ENCODE measurements at regions not wholly inside any gene's neighbourhood (a gene's known extent, or its start where the extent isn't known, plus 50 kb on each side); places are given as distances from the start of the nearest gene placed in this dataset.

DNA sequence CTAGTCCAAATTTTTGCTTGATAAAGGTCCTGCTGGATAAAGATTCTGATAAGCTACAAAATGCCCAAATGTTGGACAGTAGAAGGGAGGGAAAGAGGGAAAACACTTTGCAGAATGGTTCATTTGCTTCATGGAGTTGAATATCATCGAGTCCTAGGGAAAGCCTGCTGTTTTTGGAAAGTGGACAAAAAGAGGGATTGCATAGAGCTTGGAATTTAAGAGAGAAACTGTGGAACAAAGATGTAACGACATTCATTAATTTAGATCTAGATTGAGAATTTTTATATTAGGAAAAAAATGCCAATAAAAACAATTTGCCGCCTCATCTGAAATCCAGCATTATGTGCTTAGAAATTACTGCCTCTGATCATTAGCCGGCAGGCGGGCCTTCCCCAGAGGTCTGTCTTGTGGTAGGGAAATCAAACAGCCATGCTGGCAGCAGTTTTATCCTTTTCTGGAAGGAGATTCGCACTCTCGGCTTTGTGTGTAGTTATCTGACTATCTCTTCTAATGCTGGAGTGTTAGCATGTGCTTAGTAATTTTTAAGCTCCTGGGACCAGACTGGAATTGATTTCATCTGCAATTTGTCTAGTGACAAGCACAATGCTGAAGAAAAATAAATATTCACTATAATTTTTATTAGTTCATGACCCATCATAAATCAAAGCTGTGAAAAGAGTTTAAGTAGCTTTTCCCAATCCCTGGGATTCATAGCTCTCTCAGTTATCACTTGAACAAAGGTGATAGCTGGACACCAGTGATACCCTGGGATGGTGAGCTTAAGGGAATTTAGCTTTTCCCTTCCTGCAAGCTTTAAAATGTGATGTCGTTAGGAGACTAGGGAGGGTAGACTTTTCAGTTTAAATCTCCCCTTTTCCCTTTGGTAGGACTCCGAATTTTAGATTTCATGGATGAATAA, 329.5 kb downstream of the PRL start:
- DNase-seq (ENCODE audit: low spot score) (no peak), ATAC-seq (ENCODE audit: insufficient number of reproducible peaks, low FRiP score, low read depth) (no peak)
- peaks cover 3 to 11% of the 10 kb centered on the region in 2 donors for H3K4me1 ChIP-seq (ENCODE audit: control insufficient read depth in 1 of 2, low read depth in 2 of 2)
- no peaks in the 10 kb centered on the region for H3K36me3 ChIP-seq
- no peaks in the 10 kb centered on the region for H3K27me3 ChIP-seq (replicated peaks; ENCODE audit: insufficient read depth)
- no peak overlapping the region for H3K4me3 ChIP-seq
- TF ChIP-seq, protein P1, sequence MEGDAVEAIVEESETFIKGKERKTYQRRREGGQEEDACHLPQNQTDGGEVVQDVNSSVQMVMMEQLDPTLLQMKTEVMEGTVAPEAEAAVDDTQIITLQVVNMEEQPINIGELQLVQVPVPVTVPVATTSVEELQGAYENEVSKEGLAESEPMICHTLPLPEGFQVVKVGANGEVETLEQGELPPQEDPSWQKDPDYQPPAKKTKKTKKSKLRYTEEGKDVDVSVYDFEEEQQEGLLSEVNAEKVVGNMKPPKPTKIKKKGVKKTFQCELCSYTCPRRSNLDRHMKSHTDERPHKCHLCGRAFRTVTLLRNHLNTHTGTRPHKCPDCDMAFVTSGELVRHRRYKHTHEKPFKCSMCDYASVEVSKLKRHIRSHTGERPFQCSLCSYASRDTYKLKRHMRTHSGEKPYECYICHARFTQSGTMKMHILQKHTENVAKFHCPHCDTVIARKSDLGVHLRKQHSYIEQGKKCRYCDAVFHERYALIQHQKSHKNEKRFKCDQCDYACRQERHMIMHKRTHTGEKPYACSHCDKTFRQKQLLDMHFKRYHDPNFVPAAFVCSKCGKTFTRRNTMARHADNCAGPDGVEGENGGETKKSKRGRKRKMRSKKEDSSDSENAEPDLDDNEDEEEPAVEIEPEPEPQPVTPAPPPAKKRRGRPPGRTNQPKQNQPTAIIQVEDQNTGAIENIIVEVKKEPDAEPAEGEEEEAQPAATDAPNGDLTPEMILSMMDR (IDR thresholded peaks at IDR 0.05), result no peak
- no peak overlapping the region for H3K27ac ChIP-seq
- H3K9me3 ChIP-seq, result no peaks in the 10 kb centered on the region

DNA sequence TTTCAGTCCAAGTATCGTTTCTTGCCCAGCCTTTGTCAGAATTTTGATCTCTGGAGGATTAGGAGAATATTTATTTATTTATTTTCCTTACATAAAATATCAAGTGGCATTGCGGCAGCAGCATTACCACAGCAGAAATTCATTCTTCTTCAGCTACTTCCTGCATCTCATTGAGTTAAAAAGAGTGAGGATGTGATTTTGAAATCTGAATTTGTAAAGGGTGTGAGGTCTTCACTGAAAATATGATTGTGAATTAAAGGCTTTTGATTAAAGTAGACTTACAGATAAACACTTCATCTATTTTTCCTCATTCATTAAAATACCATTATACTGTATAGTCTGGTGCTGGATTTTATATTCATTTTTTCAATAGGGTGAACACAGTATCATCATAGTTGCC, 328.4 kb downstream of the PRL start:
- no peak overlapping the region for H3K27ac ChIP-seq
- DNase-seq (ENCODE audit: low spot score) (no peak), ATAC-seq (ENCODE audit: insufficient number of reproducible peaks, low FRiP score, low read depth) (no peak)
- TF ChIP-seq, protein P1 (IDR thresholded peaks at IDR 0.05), result no peak
- no peaks in the 10 kb centered on the region for H3K36me3 ChIP-seq
- H3K9me3 ChIP-seq, result no peaks in the 10 kb centered on the region
- H3K4me1 ChIP-seq (ENCODE audit: control insufficient read depth in 1 of 2, low read depth in 2 of 2), result peaks cover 3 to 11% of the 10 kb centered on the region in 2 donors
- no peaks in the 10 kb centered on the region for H3K27me3 ChIP-seq (replicated peaks; ENCODE audit: insufficient read depth)
- H3K4me3 ChIP-seq, result no peak overlapping the region

DNA sequence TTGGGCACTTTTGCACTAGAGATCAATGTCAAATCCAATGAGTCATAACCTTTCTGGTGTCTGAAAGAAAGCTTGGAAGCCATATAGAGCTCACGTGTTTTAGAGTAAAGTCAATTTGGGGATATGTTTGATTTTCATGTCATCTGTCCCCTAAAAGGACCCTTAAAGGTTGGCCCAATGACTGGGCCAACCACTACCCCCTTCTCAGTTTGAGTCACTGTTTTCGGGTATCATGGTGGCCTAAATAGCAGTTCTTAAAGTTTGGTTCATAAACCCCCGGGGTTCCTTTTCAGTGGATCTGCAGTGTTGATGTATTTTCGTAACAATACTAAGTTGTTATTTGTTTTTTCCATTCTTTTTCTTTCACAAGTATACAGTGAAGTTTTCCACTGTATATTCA, 327.6 kb downstream of the PRL start:
- TF ChIP-seq, protein P1 (IDR thresholded peaks at IDR 0.05), result no peak
- H3K4me1 ChIP-seq (ENCODE audit: control insufficient read depth in 1 of 2, low read depth in 2 of 2), result peaks cover 3 to 11% of the 10 kb centered on the region in 2 donors
- no peaks in the 10 kb centered on the region for H3K27me3 ChIP-seq (replicated peaks; ENCODE audit: insufficient read depth)
- H3K4me3 ChIP-seq, result no peak overlapping the region
- DNase-seq (ENCODE audit: low spot score) (no peak), ATAC-seq (ENCODE audit: insufficient number of reproducible peaks, low FRiP score, low read depth) (no peak)
- no peaks in the 10 kb centered on the region for H3K9me3 ChIP-seq
- no peak overlapping the region for H3K27ac ChIP-seq
- H3K36me3 ChIP-seq, result no peaks in the 10 kb centered on the region

DNA sequence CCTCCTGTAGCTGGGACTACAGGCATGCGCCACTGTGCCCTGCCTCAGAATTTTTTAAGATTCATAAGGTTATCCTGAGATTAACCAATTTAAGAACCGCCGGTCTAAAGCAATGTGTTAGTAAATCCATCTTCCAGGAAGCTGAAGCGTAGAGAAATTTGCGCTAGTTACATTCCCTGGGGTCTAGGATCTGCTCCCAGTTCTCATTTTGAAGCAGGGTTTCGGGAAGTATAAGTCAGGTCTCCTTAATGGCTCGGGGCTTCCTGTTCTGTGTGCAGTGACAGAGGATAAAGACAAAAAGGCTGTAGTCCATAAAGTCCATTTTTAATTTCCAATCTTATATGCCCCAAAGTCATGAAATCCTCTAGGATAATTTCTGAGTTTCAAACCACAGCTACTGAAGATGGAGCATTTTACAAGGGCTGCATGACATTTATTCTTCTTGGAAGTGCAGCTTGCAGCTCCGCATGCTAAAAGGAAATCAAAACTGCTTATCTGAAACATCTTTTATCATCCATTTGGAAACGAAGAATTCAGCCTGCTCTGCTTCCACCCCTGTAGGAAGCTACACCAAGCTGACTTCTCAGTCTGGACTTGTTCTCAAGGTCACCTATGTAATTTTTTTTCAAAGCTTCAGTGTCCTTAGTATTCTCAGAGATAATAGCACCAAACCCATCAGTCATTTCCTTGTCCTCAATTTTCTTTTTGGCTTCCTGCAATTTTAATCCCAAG, 326.1 kb downstream of the PRL start:
- Histone ChIP-seq H3K36me3 (no peaks in the 10 kb centered on the region), H3K27ac (no peak overlapping the region), H3K4me3 (no peak overlapping the region), H3K4me1 (ENCODE audit: control insufficient read depth in 1 of 2, low read depth in 2 of 2) (peaks cover 0 to 5% of the 10 kb centered on the region in 2 donors), H3K27me3 (replicated peaks; ENCODE audit: insufficient read depth) (no peaks in the 10 kb centered on the region), H3K9me3 (no peaks in the 10 kb centered on the region)
- ATAC-seq (ENCODE audit: insufficient number of reproducible peaks, low FRiP score, low read depth) (no peak), DNase-seq (ENCODE audit: low spot score) (no peak)
- TF ChIP-seq, protein P1 (IDR thresholded peaks at IDR 0.05), result no peak

DNA sequence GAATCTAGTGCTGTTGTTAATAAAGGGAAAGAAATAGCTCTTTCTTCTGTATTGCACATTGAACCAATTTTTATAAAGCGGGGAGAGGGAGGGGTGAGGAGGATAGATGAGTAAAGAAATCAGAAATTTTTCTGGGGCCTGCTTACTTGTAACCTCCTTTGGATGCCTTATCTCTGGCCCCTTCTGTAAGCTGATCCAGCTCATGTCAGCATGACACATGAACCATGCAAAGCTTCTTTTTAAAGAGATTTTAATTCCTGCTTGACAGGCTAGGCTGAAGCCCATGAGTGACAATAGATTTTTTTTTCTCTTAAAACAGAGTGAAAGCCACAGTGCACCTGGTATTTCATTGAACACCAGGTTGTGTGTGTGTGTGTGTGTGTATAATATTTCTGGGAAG, 325.3 kb downstream of the PRL start:
- no peak overlapping the region for H3K27ac ChIP-seq
- ATAC-seq (ENCODE audit: insufficient number of reproducible peaks, low FRiP score, low read depth) (no peak), DNase-seq (ENCODE audit: low spot score) (no peak)
- peaks cover 0 to 5% of the 10 kb centered on the region in 2 donors for H3K4me1 ChIP-seq (ENCODE audit: control insufficient read depth in 1 of 2, low read depth in 2 of 2)
- TF ChIP-seq, protein P1 (IDR thresholded peaks at IDR 0.05), result no peak
- no peaks in the 10 kb centered on the region for H3K27me3 ChIP-seq (replicated peaks; ENCODE audit: insufficient read depth)
- H3K36me3 ChIP-seq, result no peaks in the 10 kb centered on the region
- no peaks in the 10 kb centered on the region for H3K9me3 ChIP-seq
- no peak overlapping the region for H3K4me3 ChIP-seq
